NCI-H2196 (cell line): ENCODE measurements at regions not wholly inside any gene's neighbourhood (a gene's known extent, or its start where the extent isn't known, plus 50 kb on each side); places are given as distances from the start of the nearest gene placed in this dataset.

Experiments used
- DNase-seq: peaks from one replicate; lab custom pipeline; 2025; ENCODE audit not compliant: unreplicated experiment; lab: John Stamatoyannopoulos, UW

- DNase-seq = no peak
Observed at GRCh38 chr6:43876602-43877001, 106.6 kb downstream of the VEGFA start.

DNA sequence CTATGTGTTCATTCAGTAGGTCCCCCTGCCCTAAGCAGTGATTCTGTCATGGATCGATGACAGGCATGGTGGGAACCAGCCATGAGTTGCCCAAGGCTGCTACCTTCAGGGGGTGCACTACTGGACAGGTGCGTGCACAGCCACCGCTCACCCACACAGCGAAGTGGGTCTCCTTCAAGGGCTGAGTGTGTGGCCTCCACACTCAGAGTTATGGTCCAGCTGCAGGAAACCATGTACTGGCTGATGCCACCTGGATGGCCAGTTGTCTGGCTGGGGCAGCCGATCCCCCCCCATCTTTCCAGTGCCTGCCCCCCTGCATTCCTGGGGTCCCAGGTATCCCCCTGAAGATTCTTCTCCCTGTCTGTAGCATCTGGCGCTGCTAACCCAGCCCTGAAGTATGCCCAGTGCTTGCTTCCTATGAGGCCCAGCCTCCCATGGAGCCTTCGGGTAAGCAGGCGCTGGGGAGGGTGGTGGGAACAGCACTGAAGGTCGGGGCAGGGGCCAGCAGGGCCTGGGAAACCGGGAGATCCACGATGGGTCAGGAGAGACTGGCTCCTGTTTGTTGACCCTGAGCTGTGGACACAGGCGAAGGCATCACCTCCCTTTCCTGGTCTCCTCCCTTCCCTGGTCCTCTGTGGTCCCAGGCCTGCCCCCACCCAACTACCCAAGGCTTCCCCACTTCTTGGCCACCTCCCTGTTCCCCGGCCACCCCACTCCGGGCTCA, 106.0 kb downstream of the VEGFA start:
- no peak for DNase-seq

DNA sequence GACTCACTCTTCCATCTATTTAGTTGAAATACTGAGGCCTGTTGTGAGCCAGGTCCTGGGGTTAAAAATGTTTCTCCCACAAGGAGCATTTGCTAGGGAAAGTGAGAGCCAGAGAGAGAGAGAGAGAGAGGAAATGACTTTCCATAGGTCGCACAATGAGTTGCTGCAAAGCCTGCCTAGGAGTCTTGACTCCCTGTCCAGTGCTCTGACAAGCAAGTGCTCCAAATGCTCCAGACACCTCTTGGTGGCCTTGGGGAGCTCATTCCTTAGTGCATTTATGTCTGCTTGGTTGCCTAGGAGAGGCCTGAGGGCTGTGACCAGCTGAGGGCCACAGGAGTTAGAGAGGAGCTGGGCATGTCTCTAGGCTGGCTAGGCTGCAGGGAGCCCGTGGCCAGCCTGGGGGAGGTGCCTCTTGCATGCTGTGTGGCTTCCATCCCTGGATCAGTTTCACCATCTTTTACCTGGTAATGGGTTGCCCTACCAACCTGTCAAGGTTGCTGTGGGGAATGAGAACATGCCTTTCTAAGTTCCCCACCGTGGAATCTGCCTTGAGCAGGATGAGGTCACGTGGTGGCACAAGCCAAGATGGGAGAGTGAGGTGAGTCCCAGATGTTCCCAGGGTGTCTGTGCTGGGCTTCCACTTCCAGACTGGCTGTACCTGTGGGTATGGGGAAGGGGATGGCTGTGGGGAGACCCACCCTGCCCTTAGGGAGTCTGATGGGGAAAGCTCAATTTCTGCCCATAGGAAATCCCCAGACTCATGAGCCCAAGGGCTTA, 105.0 kb downstream of the VEGFA start:
- DNase-seq = no peak

GRCh38 chr6:43873806-43874714, 104.0 kb downstream of the VEGFA start:
- DNase-seq = peak; percentile 53

DNA sequence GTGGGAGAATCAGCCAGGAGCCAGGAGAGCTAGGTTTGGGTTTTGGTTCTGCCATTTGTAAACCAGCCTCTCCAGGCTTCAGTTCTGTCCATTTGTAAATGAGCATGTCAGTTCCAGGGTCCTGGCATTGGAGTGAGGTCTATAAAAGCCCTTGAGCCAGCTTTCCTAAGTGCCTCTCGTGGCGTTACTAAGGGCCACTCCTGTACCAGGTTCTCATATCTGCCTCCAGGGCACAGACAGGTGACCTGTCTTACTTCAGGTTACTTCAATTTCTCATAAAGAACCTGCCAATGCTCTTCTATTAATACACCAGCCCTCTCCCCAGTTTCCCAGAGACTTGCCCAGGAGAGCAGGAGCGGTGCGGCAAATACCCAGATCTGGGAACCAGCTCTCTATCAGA, 101.9 kb downstream of the VEGFA start:
- peak; percentile 13 for DNase-seq

DNA sequence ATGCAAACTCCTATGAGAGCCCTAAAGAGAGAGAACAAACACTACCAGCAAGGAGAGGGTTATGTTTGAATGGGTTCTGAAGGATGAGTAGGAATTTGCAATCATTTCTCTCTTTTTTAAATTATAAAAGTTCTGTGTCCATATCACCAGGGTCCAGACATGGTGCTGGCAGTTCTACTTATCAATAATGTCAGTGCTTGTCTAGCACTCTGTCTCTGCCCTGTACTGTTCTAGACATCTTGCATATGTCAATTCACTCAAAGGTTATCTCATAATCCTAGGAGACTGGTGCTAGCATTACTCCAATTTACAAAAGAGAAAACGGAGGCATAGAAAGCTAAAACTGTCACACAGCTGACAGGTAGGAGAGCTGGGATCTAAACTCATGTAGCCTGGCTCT, 101.3 kb downstream of the VEGFA start:
- DNase-seq = no peak

- no peak for DNase-seq
Observed at GRCh38 chr6:43870660-43871061, 100.7 kb downstream of the VEGFA start.

DNA sequence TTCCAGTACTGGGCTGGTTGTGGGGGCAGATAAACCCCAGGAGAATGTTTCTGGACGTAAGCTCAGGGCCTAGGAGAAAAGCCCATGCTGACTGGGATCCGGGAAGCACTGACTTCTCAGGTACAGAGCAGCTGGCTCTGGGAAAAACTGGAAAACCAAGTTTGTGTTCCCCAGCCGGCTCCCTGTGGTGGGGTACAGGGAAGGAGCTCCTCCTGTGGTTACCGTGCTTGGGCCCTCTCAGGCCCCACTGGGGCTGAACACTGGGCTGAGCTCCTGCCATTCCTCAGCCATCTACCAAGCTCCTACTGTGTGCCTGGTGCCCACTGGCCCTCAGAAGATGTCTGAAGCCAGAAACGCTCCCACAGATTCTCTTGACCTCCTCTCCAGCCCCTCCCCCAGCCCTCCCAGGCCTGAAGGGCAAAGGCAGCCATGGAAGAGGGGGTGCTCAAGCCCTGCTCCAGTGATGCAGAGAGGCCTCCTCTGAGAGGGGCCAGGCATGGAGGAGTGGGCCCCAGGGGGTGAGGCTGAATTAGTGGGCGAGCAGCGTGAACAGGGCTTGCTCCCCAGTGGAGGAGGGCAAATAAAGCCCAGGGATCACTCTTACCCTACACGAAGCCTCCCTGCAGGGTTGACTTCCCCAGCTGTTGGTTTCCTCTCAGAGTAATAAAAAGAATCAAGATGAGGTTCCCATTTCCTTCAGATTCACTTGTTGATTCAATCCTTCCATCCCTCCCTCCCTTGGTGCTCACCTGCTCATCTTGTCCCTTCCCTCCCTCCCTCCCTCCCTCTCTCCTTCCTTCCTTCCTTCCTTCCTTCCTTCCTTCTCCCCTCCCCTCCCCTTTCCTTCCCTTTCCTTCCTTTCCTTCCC, 100.0 kb downstream of the VEGFA start:
- DNase-seq = no peak

DNA sequence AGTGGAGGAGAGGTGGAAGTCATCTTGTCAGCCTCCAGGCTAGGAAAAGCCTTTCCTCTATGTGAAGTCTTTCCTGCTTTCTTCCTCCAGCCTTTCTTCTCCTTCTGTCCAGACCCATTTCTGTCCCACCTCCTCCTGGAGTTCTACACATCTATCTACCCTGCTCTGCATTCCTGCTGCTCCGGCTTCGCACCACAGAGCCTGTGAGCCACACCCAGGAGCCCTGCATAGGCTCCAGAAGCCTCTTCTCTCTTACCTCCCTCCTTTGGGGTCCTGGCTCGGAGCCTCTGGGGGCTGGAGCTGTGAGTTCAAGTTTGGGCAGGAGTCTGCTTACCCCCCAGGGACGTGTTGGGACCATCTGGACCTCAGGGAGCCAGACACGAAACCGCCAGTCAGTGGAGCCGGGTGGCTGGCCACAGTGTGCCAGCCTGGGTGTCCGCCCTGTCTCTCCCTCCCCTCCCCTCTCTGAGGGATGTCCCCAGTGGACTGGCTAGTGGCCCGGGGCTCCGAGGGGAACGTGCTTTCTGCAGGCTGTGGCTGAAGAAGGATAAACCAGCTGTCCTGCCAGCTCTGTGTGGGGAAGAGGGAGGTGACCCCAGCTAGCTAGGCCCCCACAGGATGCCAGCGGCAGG, 99.2 kb downstream of the VEGFA start:
- DNase-seq = no peak

- no peak for DNase-seq
Observed at GRCh38 chr6:43868467-43868866, 98.5 kb downstream of the VEGFA start.

DNA sequence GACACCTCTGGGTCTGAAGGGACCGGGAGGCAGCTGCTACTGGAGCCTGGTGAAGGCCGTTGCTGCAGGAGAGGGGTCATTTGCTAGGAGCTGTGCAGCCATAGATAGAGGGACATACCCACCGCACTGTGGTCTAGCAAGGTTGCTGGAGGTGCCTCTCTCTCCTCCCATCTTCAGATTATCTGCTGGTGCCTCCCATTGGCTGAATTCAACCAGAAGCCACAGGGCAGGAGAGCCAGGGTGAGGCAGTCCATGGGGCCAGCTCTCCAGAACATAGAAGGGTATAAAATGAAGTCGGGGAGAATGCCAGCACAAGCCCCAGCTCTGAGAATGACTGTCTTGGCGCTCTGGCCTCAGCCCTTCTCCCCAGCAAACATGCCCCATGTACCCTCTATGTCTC, 98.0 kb downstream of the VEGFA start:
- DNase-seq = no peak

GRCh38 chr6:43867246-43867645, 97.2 kb downstream of the VEGFA start:
- DNase-seq = no peak

DNA sequence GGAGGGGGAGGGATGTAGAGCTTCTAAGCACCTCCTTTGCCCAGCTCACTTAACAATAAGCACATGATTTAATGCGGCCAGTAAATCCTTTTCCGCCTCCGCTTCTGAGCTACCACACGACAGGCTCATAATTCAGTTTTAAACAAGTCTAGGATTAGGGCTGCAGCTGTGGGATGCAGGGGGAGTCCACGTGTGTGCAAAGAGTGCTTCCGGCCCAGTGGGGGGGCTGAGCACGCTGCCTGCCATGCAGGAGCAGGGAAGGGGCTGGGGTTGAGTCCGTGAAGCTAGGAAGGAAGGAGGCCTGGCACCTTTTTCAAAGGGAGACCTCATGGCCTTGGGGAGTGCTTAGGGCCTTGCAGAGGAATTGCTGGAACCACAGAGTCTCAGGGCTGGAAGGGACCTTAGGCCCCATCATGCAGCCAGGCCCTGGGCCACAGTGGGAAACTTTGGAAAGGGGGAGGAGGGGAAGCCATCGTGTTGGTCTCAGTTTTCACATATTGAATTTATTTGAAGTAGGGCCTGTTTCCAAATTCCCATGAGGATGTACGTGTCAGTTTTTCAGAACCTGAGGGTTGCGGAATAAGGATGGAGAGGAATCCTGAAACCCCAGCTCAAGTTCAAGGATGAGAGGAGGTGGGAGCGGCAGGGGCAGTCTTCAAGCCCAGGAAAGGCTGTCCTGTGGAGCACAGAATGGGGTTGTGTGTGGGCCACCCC, 96.1 kb downstream of the VEGFA start:
- no peak for DNase-seq

GRCh38 chr6:43865086-43865485, 95.1 kb downstream of the VEGFA start:
- no peak for DNase-seq

DNA sequence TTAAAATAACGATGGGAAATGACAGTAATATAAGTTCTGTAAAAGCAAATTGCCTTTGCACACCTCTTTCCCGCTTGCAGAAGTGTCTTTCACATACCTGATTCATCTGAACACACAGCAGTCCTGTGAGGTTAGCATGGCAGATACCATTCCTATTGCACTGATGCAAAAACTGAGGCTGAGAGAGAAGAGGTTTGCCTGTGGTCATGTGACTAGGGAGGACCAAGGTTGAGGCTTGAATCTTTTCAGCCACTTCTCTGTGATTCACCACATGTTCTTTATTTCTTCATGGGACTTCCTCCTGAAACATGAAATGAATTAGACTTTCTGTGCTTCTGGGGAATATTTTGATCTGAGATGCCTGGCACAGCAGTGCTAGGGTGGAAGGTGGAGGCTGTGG, 92.9 kb downstream of the VEGFA start:
- DNase-seq = no peak

GRCh38 chr6:43861212-43861894, 91.3 kb downstream of the VEGFA start:
- no peak for DNase-seq

DNA sequence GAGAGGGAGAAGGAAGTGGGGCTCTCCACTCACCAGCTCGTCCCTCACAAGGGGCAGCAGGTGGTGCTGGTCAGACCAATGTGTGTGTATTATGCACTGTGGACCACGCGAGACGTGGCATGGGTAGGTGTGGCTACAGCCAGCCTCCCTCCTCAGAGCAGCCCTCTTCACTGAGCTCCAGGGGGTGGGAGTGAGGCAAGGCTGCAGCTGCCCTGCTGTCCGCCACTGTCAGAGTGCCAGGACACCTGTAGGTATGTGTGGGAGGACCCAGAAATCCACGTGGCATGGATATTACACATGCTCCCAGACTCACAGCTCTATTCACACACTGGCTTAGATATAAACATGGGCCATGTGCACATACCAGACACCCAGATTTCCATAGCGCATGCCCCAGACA, 90.3 kb downstream of the VEGFA start:
- peak; percentile 8 for DNase-seq

DNA sequence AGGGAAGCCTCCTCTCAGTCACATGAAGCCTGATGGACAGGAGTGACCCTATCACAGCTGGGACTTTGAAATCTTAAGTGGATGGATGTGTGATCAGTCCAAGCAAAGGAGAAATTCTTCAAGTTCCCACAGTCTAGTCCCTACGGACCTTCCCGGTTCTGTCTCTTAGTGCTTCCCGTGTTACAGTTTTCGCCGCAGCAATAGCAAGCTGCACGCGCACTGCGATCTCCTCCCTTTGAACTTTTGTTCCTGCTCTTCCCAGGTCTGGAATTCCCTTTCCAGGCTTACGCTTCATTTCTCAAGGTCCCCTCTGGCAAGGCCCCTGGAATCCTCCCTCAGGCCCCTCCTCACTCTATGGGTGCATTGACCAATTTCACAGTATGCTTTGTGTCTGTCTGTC, 89.2 kb downstream of the VEGFA start:
- no peak for DNase-seq
